GM21723 (cell line): ENCODE measurements at regions not wholly inside any gene's neighbourhood (a gene's known extent, or its start where the extent isn't known, plus 50 kb on each side); places are given as distances from the start of the nearest gene placed in this dataset.
"Not testable (repeated sequence)": the region's sequence is repeated elsewhere in the genome, so short reads cannot be mapped to it uniquely, and the experiment has no call there.

Source experiments
- ATAC-seq: cut with Tn5 transposase; IDR thresholded peaks from one replicate; pipeline ENCODE4 v1.9.1; 2021; ENCODE audit warnings: mild to moderate bottlenecking, moderate library complexity; ENCODE audit not compliant: unreplicated experiment

DNA sequence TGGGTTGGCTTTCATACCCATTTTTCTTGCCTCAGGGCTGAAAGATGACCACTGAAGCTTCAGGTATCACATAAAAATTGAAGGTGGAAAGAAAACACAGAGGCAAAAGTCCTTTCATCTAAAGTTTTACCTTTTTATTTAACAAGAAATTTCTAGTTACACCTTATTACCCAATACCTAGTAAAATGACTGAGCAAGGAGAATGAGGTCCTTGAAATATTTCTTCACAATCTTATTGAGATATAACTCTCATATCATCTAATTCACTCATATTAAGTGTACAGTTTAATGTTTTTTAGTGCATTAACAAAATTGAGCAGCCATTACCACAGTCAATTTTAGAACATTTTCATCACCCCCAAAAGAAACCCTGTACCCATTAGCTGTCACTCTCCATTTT, 112.9 kb upstream of the ADTRP start:
- ATAC-seq = no peak

DNA sequence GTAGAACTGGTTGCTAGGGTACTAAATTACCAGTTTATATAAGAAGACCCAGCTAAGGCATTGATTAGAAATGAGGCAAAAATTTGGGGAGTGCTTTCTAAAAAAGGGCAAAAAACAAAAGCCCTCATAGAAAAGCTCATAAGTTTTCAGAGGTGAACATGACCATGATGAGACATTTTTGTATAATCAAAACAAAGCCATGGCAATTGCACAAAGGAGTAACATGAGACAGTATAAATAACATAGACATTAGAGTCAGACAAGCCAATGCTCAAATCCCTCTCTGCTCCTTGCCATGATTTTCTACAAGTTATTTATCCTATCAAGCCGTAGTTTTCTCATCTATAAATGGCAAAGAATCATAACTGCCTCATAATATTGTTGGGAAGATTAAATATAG, 112.2 kb upstream of the ADTRP start:
- ATAC-seq = no peak

DNA sequence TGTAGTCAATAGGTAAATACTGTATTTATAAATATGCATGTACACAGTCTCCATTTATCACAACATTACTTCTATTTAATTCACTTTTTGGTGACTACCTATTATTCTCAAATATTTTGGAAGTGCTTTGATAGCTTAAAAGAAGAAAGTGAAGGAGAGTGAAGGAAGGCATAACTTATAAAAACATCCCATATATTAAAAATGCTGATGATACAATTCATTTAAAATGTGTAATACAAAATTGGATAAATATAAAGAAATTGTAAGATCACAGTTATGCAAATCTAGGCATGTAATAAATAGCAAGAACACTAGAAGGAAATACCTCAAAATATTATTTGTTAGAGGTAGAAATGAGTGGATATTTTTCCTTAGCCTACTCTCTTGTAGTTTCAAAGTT, 111.6 kb upstream of the ADTRP start:
- no peak for ATAC-seq

DNA sequence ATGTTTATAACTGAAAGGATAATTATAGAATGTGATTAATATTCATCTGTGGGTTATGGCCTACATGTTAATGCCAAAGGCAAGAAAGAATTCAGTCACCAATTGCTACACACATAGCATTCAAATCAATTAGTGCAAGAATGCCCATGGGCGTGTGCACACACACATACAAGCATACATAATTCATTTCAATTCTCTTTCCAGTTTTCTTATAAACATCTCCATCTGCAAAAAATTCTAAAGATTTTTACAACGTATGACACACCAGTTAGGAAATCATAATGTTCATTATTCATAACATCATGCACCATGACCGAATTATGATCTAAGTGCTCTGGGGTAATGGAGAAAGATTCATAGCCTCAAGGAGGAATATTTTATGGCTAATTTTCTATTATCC, 111.0 kb upstream of the ADTRP start:
- ATAC-seq = no peak

DNA sequence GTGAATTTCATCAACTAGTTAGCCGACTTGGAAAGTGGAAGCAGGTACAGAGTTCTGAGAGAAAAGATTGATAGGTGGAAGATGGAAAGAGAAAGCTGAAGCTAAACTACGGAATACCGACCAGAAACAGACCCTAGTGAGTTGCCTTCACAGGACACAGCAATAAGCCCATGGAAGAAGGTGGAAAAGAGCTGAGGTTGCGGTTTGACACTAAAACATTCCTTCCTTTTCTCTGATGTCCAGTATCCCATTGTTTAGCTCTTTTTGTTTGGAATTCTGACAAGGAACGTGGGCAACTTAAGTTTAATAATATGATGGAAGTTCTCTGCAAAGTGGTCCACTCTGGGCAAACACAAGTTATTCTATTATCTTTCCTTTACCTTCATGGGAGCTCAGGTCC, 110.1 kb upstream of the ADTRP start:
- ATAC-seq = no peak

DNA sequence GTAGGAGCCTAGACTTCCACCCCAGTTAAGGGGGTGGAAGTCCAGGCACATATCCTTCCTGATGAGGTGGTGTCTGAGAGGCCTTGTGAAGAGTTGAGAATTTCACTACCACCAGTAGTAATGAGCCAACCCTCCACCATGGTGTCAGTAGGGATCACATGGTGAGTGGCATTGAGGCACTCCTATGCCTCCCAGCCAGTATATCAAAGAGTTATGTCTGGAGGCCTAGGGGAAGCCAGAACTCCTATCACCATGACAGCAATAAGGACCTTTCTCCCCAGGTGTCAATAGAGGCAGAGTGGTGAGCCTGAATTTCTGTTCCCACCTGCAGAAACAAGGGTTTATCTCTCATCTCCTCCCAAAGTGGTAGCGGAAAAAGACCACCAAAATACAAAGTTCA, 106.6 kb upstream of the ADTRP start:
- ATAC-seq = no peak

DNA sequence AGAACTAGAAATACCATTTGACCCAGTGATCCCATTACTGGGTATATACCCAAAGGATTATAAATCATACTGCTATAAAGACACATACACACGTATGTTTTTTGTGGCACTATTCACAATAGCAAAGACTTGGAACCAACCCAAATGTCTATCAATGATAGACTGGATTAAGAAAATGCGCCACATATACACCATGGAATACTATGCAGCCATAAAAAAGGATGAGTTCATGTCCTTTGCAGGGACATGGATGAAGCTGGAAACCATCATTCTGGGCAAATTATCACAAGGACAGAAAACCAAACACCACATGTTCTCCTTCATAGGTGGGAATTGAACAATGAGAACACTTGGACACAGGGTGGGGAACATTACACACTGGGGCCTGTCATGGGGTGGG, 104.9 kb upstream of the ADTRP start:
- not testable (repeated sequence) for ATAC-seq

DNA sequence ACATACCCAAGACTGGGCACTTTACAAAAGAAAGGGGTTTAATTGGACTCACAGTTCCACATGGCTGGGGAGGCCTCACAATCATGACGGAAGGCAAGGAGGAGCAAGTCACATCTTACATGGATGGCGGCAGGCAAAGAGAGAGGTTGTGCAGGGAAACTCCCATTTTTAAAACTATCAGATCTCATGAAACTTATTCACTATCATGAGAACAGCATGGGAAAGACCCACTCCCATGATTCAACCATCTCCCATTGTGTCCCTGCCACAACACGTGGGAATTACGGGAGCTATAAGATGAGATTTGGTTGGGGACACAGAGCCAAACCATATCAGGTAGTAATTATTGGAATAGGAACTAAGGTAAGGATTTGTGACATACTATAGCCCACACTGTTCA, 101.6 kb upstream of the ADTRP start:
- not testable (repeated sequence) for ATAC-seq

DNA sequence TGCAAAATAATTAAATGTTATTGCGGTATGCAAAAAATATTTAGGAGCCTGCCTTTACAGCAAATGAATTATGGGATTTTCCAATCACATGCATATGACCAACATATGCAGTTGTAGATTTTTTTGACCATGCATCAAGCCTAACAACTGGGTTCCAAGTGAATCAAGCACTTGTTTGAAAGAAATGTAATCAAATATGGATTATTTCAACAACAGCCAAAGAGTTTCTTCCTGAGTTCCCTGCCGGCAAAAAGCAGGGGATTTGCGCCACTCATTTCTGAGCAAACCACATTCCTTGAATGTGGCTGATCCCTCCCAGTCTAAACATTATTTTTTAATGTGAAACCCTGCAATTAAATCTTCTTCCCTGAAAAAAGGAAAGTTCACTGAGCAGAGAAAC, 100.1 kb upstream of the ADTRP start:
- ATAC-seq = no peak

DNA sequence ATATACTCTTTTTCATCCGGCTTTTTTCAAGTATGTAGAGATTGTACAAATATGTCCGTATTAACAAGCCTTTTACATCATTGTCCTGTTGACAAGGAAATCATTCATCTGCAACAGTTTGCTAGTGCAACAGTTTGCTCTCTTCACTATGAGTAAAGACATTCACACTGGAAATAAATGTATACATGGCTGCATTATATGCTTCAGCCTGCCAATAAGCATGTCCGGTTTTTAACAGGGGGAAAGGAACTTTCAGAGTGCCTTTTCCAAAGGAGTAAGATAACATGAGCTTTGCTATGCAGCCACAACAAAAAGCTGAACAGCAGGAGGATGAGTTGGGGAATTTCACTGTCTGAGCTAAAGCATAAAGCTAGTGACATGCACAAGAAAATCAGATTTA, 99.4 kb upstream of the ADTRP start:
- ATAC-seq = no peak

DNA sequence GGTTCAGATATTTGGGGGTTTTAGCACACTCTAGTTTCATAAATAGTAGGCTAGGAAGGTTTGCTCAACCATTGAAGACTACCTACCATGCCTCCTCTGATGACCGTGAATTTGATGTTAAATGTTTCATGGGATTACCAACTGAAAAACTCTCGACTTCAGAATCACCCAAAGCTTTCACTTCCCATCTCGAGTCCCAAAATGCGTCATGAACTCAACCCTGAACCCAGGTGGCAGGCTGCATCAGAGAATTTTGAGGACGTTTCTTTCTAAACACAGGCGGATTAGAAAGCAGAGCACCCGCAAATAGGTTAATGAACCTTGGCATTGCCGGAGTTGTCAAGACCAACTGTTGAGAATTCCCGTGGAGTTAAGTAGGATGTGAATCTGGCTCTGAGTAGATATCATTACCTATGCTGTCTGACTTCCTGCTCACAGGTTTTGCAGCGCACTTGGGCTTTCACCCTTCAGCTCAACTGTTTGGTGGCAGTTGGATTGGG, 98.4 kb upstream of the ADTRP start:
- ATAC-seq = peak; percentile 93

DNA sequence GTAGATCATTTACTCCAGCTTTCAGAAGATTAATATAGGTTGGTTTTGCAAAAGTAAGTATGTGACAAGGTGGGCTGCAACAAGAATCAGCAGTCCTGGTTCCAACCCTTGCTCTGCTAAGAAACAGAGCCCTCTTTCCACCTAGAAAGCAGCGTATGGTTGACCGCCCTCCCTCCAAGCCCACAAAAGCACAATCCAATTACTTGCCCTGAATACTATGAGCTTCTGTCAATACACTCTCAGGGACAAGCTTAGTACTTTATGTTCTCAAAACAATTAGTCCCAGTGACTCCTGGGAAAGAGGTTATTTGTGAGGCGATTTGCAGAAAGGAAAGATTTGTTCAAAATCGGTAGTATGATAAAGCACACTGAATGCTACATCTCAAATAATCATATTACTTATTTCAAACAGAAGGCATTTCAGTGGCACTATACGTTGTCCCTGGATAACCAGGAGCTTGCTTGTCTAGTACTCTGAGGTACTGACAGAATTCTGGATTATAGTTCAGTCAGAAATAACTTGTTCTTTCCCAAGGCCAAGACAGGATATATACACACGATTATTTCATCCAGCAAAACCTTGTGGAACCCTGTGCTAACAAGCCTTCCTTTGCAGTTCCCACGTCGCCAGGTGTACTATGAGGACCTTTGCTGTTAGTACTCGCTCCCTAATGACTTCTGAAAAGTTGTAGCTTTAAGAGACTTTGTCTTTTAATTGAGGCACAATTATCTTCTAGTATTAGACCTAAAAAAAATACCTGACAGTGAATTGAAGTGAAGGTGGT, 96.9 kb upstream of the ADTRP start:
- no peak for ATAC-seq

DNA sequence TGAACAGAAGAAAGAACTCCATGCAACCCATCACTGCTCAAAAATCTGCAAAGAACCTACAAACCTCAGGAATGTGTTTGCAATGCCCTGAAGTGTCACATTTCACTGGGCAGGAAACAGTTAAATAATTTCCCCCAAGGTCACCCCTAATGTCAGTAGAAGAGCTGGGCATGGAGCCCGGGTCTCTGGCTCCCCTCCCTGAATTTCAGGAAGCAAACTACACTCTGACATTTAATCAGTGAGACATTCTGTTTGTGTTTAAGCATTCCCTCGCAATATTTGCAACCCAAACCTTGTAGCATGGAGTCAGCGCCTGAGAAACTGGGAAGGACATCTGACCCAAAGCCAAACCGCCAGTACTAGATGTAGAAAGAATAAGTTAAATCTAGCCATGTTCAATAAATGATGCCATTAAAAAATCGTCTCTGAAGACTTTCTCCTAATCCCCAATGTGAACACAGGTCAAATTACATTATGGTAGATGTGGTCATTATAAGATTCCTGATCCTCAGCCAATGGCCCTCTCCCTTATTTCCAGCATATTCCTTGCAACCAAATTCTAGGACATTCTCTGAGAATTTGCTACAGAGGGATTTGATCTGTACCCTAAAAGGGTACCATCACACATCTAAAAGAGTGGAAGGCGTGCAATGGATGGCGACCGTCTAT, 91.2 kb upstream of the ADTRP start:
- no peak for ATAC-seq

DNA sequence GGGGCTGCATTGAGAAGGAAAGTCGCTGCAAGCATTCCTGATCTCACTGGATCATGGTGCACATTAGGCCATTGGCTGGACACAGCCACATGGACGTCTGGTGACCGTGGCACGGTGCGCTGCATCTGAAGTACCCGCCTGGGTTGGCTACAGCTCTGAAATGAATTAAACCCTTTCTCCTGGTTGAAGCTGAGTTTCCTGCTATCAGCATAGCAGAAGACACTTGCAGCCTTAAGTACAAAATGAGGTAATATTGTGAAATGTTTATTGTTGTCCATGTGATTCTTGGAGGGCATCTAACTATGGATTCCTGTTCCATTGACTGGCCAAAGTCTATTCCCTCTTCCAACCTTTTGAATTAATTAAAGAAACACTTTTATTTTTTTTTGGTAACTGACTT, 89.8 kb upstream of the ADTRP start:
- ATAC-seq = no peak

DNA sequence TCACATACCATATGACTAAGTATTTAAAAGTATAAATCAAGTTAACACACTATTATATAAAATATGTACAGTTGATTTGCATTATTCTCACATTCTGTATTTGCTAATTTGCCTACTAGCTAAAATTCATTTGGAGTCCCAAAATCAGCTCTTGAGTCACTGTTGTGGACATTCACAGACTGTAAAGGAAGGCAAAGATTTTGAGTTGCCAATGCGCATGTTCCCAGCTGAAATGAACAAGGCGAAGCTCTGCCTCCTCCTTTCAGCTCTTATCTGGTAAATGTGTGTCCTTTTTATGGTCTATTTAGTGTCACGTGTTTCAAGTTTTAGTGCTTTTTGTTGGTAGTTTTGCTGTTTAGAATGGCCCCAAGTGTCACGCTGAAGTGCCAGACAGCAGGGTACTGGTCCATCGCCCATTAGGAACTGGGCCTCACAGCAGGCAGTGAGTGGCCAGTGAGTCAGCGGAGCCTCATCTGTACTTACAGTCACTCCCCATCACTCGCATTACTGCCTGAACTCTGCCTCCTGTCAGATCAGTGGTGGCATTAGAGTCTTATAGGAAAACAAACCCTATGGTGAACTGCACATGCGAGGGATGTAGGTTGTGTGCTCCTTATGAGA, 87.2 kb upstream of the ADTRP start:
- ATAC-seq = no peak

DNA sequence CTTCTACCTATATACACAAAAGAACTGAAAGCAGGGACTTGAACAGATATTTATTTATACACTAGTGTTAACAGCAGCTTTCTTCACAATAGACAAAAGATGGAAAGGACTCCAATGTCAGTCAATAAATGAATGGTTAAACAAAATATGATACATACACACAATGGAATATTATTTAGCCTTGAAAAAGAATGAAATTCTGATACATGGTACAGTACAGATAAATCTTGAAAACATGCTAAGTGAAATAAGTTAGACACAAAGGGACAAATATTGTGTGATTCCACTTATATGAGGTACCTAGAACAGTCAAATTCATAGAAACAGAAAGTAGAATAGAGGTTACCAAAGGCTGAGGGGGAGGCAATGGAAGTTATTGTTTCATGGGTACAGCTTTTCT, 79.8 kb upstream of the ADTRP start:
- ATAC-seq = no peak

DNA sequence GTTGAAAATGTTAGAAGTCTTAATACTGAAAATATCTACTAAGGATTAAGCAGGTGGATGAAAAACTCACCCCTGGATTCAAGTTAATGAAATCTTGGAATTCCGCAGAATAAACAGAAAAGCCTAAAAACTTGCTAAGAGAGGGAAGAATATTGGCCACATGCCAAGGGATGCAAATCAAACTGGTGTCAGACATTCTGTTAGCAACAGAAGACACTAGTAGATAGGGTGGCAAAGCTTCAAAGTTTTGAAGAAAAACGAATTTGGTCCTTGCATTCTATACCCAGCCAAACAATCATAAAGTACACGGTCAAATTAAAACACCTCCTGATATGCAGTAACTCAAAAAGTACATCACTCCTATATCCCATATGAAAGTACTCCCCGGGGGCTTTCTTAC, 77.1 kb upstream of the ADTRP start:
- no peak for ATAC-seq

DNA sequence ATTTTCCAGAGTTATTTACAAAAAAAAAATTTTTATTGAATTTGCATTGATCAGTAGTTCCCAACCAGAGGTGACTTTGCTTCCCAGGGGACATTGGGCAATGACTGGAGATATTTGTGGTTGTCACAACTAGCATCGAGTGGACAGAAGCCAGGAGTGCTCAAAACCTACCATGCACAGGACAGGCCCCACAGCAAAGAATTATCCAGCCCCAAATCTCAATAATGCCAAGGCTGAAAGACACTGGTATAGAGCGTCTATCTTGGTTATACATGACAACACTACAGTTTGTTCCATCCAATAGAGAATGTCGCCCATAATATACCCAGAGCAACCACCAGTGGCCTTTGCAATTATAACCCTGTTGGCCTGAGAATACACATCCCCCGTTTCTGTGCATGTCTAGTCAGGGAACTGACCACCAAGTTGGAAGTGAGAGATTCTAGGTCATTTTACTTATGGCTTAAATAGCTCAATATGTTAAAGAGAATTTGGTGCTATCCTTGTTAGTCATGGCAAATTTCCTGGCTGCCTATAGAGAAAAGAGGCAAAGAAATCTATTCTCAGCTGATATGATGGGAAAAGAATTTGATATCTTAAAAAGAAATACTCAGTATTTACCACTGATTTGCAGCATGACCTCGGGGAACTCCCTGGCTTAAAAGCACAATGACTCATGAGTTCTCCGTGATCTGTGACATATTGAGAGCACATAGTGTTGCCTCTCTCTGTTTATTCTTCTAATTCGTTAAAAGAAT, 76.0 kb upstream of the ADTRP start:
- peak; percentile 64 for ATAC-seq

DNA sequence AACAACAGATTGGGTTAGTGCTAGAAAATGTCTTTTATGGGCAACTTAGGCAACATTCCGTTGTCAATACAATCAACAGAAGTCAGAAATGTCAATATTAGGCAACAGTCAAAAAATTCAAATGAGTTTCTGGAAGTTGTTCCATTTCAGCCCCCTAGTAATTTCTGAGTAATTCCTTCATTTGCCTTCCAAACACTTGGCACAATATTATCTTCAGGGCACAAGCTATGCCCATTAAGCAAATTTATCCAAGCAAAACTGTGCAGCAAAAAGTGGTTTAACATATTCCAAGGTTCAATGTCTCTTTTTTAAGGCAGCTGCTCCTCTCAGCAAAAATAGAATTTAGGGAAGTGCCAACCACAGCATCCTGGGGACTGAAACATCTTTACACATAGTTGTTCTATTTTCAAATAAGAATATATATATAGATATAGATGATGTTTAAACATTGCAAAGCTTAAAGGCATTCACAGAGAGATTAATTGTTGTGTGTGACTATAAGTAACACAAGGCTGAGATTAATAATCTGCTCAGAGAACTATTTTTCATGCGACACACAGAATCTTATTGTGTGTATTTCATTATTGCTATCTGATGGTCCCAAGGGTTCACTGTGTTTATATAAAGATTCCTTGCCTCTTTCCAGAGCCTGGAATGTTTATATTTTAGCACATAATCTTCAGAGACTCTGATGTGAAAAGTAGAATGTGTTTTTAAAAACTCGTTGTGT, 75.2 kb upstream of the ADTRP start:
- ATAC-seq = no peak

DNA sequence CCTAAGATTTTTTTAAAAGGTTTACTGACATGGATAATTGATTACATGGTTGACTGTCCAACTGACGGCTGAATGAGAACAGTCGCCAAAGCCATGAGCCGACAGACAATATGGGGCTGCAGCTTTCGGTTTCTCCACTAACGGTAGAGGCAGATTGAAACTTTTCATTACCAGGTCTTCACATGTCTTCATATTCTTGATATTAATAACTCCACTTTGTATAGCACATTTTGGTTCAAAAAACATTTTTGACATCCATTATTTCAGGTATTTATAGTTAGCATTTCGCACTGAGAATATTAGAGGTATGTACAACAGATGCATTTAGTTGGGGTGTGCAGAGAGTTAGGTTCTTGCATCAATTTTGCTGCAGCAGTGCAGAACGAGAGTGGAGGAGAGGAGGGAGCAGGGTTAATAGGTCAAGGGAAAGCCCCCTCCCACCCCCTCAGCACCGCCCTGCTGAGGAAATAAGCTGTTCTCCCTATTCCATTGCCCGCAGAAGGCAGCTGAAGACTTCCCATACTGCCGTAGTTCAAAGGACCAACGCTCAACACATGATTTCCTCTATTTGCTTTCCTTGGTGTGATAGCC, 73.6 kb upstream of the ADTRP start:
- no peak for ATAC-seq
